G401 (cell line): ENCODE measurements at regions not wholly inside any gene's neighbourhood (a gene's known extent, or its start where the extent isn't known, plus 50 kb on each side); places are given as distances from the start of the nearest gene placed in this dataset.
"Not testable (repeated sequence)": the region's sequence is repeated elsewhere in the genome, so short reads cannot be mapped to it uniquely, and the experiment has no call there.

Experiments used
- DNase-seq: peaks from one replicate; pipeline ENCODE4 v3.0.0-alpha.2; 2015; ENCODE audit warnings: low spot score
- in situ Hi-C: cut with HindIII; loops from 2 replicates; pipeline ENCODE4 v1.10.0; 2016; ENCODE audit warnings: low sequenced_read_pairs, mixed read lengths

GRCh38 chr11:92168936-92169335 is 55.7 kb upstream of the FAT3 start:
- in situ Hi-C loops: no loop called here

GRCh38 chr11:92167571-92167970 is 57.0 kb upstream of the FAT3 start:
- in situ Hi-C loops: no loop called here

More at GRCh38 chr11:92168936-92169335, 55.7 kb upstream of the FAT3 start:
- no peak for DNase-seq

GRCh38 chr11:92166335-92166734 is 58.3 kb upstream of the FAT3 start:
- in situ Hi-C loops: no loop called here
- DNase-seq: no peak

More at GRCh38 chr11:92167571-92167970, 57.0 kb upstream of the FAT3 start:
- DNase-seq: no peak

GRCh38 chr11:92163879-92164278 is 60.7 kb upstream of the FAT3 start:
- in situ Hi-C loops: no loop called here
- DNase-seq: no peak

- in situ Hi-C loops: no loop called here
- no peak for DNase-seq
Measured at GRCh38 chr11:92162776-92163175, 61.8 kb upstream of the FAT3 start.

GRCh38 chr11:92159931-92160330 is 64.7 kb upstream of the FAT3 start:
- no peak for DNase-seq

GRCh38 chr11:92157390-92157789 is 67.2 kb upstream of the FAT3 start:
- in situ Hi-C loops, DNase-seq: not testable (repeated sequence)

More at GRCh38 chr11:92159931-92160330, 64.7 kb upstream of the FAT3 start:
- in situ Hi-C loops: no loop called here

- in situ Hi-C loops: no loop called here
- no peak for DNase-seq
Measured at GRCh38 chr11:92154611-92155010, 70.0 kb upstream of the FAT3 start.

GRCh38 chr11:92154110-92154509 is 70.5 kb upstream of the FAT3 start:
- DNase-seq: no peak
- in situ Hi-C loops: no loop called here

GRCh38 chr11:92153542-92153941 is 71.1 kb upstream of the FAT3 start:
- in situ Hi-C loops: no loop called here
- no peak for DNase-seq

- no peak for DNase-seq
- in situ Hi-C loops: no loop called here
Measured at GRCh38 chr11:92152245-92152644, 72.4 kb upstream of the FAT3 start.

- in situ Hi-C loops: no loop called here
- no peak for DNase-seq
Measured at GRCh38 chr11:92149996-92150395, 74.6 kb upstream of the FAT3 start.

GRCh38 chr11:92141725-92142124 is 82.9 kb upstream of the FAT3 start:
- DNase-seq: no peak
- in situ Hi-C loops: no loop called here

GRCh38 chr11:92141159-92141558 is 83.5 kb upstream of the FAT3 start:
- in situ Hi-C loops: no loop called here
- DNase-seq: no peak

GRCh38 chr11:92140021-92140420 is 84.6 kb upstream of the FAT3 start:
- in situ Hi-C loops: no loop called here

GRCh38 chr11:92138296-92138695 is 86.3 kb upstream of the FAT3 start:
- in situ Hi-C loops: no loop called here
- DNase-seq: no peak

More at GRCh38 chr11:92140021-92140420, 84.6 kb upstream of the FAT3 start:
- DNase-seq: no peak

GRCh38 chr11:92137747-92138146 is 86.9 kb upstream of the FAT3 start:
- DNase-seq: no peak

GRCh38 chr11:92136797-92137196 is 87.8 kb upstream of the FAT3 start:
- DNase-seq: no peak
- in situ Hi-C loops: no loop called here

More at GRCh38 chr11:92137747-92138146, 86.9 kb upstream of the FAT3 start:
- in situ Hi-C loops: no loop called here

GRCh38 chr11:92131289-92131865 is 93.2 kb upstream of the FAT3 start:
- in situ Hi-C loops: no loop called here
- no peak for DNase-seq

GRCh38 chr11:92130421-92130831 is 94.2 kb upstream of the FAT3 start:
- in situ Hi-C loops: no loop called here
- DNase-seq: no peak

- in situ Hi-C loops: no loop called here
Measured at GRCh38 chr11:92129811-92130210, 94.8 kb upstream of the FAT3 start.

More at GRCh38 chr11:92129811-92130210, 94.8 kb upstream of the FAT3 start:
- no peak for DNase-seq
